Endothelial cell of umbilical vein (primary cell): ENCODE measurements at regions not wholly inside any gene's neighbourhood (a gene's known extent, or its start where the extent isn't known, plus 50 kb on each side); places are given as distances from the start of the nearest gene placed in this dataset.

ENCODE experiments used
- CTCF ChIP-seq, 2 donors: IDR thresholded peaks; 1 replicate in 1 of 2; 2 replicates in 1 of 2; pipeline ENCODE4 v1.5.1; 2011; ENCODE audit warnings: low read length in 2 of 2, mild to moderate bottlenecking in 2 of 2, moderate library complexity in 2 of 2, control low read depth in 1 of 2, inconsistent platforms in 1 of 2, low read depth in 1 of 2; ENCODE audit not compliant: insufficient read depth in 1 of 2; ENCODE audit errors: extremely low read depth in 1 of 2
- EZH2 ChIP-seq: IDR thresholded peaks from 2 replicates; pipeline ENCODE4 v1.6.1; 2012; ENCODE audit warnings: borderline replicate concordance, low read depth, mild to moderate bottlenecking, moderate library complexity, low read length, inconsistent platforms; ENCODE audit not compliant: severe bottlenecking
- FOS ChIP-seq: IDR thresholded peaks from 2 replicates; pipeline ENCODE4 v1.6.1; 2011; ENCODE audit warnings: mild to moderate bottlenecking, low read length, moderate library complexity, borderline replicate concordance; ENCODE audit not compliant: insufficient read depth
- GATA2 ChIP-seq: IDR thresholded peaks from 2 replicates; pipeline ENCODE4 v1.7.0; 2011; ENCODE audit warnings: low read depth, mild to moderate bottlenecking, moderate library complexity, mixed read lengths, low read length; ENCODE audit not compliant: insufficient read length, insufficient read depth
- JUN ChIP-seq: IDR thresholded peaks from 2 replicates; pipeline ENCODE4 v1.6.1; 2011; ENCODE audit warnings: borderline replicate concordance, low read depth; ENCODE audit not compliant: insufficient read length, insufficient read depth
- MAX ChIP-seq: IDR thresholded peaks from 2 replicates; pipeline ENCODE4 v1.6.1; 2011; ENCODE audit not compliant: insufficient read depth, insufficient read length
- MYC ChIP-seq: IDR thresholded peaks from one replicate; pipeline ENCODE4 v1.6.1; 2011; ENCODE audit warnings: mild to moderate bottlenecking, low read depth, low read length
- POLR2A ChIP-seq: IDR thresholded peaks from 2 replicates; pipeline ENCODE4 v1.6.1; 2012; ENCODE audit warnings: low read depth, mild to moderate bottlenecking, control low read depth, low read length
- POLR2AphosphoS5 ChIP-seq: IDR thresholded peaks from 2 replicates; pipeline ENCODE4 v1.6.1; 2012; ENCODE audit warnings: low read depth, mild to moderate bottlenecking, control low read depth, low read length, moderate library complexity; ENCODE audit not compliant: insufficient read depth

- TF ChIP-seq POLR2AphosphoS5 (no peak), POLR2A (no peak), CTCF (IDR thresholded peaks at IDR 0.05; ENCODE audit: extremely low read depth in 1 of 2, insufficient read depth in 1 of 2, low read depth in 1 of 2, low read length in 2 of 2) (no peak), MAX (no peak), EZH2 (no peak), GATA2 (no peak), JUN (no peak), FOS (no peak), MYC (no peak)
Observed at GRCh38 chr7:26547156-26547555, 255.5 kb downstream of the SNX10 start.
